CD14-positive monocyte (primary cell): ENCODE measurements at regions not wholly inside any gene's neighbourhood (a gene's known extent, or its start where the extent isn't known, plus 50 kb on each side); places are given as distances from the start of the nearest gene placed in this dataset.

Experiments used
- DNase-seq, 3 donors: peaks; one replicate each; pipeline ENCODE4 v3.0.0-alpha.2; 2011 to 2022
- H2AFZ ChIP-seq: 2 replicates; pipeline ENCODE4 v1.6.0; 2012; ENCODE audit warnings: mild to moderate bottlenecking, low read depth, low read length, inconsistent platforms; ENCODE audit not compliant: insufficient read depth, poor library complexity, severe bottlenecking
- H3K27ac ChIP-seq, 2 donors: 1 replicate in 1 of 2; 2 replicates in 1 of 2; pipeline ENCODE4 v1.5.1; 2012 to 2013; ENCODE audit warnings: low read length in 2 of 2, control low read depth in 1 of 2, inconsistent platforms in 1 of 2, low read depth in 1 of 2, mild to moderate bottlenecking in 1 of 2
- H3K27me3 ChIP-seq, 2 donors: one replicate each; pipeline versions ENCODE4 v1.6.0 to v1.6.1; 2011 to 2013; ENCODE audit warnings: low read length in 2 of 2; ENCODE audit not compliant: control insufficient read depth in 2 of 2, insufficient read depth in 2 of 2
- H3K36me3 ChIP-seq, 2 donors: replicated peaks in 1 of 2; 1 replicate in 1 of 2; 2 replicates in 1 of 2; pipeline versions ENCODE4 v1.5.1 to v1.6.1; 2012 to 2013; ENCODE audit warnings: low read length in 2 of 2, control low read depth in 1 of 2, inconsistent platforms in 1 of 2, mild to moderate bottlenecking in 1 of 2; ENCODE audit not compliant: insufficient read depth in 2 of 2, control insufficient read depth in 1 of 2
- H3K4me1 ChIP-seq, 2 donors: 1 replicate in 1 of 2; 2 replicates in 1 of 2; pipeline versions ENCODE4 v1.5.1 to v1.6.1; 2012 to 2013; ENCODE audit warnings: low read length in 2 of 2, control low read depth in 1 of 2, inconsistent platforms in 1 of 2, mild to moderate bottlenecking in 1 of 2, moderate library complexity in 1 of 2; ENCODE audit not compliant: insufficient read depth in 2 of 2, control insufficient read depth in 1 of 2
- H3K4me2 ChIP-seq: replicated peaks from 2 replicates; pipeline ENCODE3; 2012; ENCODE audit warnings: low read length, moderate library complexity, mild to moderate bottlenecking; ENCODE audit not compliant: poor library complexity, severe bottlenecking; ENCODE audit errors: extremely low read depth
- H3K4me3 ChIP-seq, 3 experiments: fragments of 200-600 bp in 1 of 3; sonication (generic) in 1 of 3; replicated peaks in 1 of 3; 1 replicate in 2 of 3; 2 replicates in 1 of 3; pipeline ENCODE4 v1.5.1; 2011 to 2013; ENCODE audit warnings: low read length in 3 of 3, mild to moderate bottlenecking in 3 of 3, control low read depth in 2 of 3, low read depth in 2 of 3, inconsistent platforms in 1 of 3, moderate library complexity in 1 of 3
- H3K79me2 ChIP-seq: 2 replicates; pipeline ENCODE4 v1.6.0; 2012; ENCODE audit warnings: mild to moderate bottlenecking, control low read depth, inconsistent platforms, low read length, moderate library complexity; ENCODE audit not compliant: insufficient read depth
- H3K9ac ChIP-seq: 2 replicates; pipeline ENCODE4 v1.6.0; 2017; ENCODE audit warnings: low read length, mild to moderate bottlenecking; ENCODE audit not compliant: insufficient read depth, poor library complexity, severe bottlenecking
- H3K9me3 ChIP-seq, 2 donors: replicated peaks in 1 of 2; 1 replicate in 1 of 2; 2 replicates in 1 of 2; pipeline versions ENCODE4 v1.5.1 to v1.6.1; 2012 to 2013; ENCODE audit warnings: low read length in 2 of 2, control low read depth in 1 of 2; ENCODE audit not compliant: control insufficient read depth in 1 of 2, insufficient read depth in 1 of 2
- H4K20me1 ChIP-seq: 2 replicates; pipeline ENCODE4 v1.6.0; 2012; ENCODE audit warnings: mild to moderate bottlenecking, low read length, control low read depth, moderate library complexity; ENCODE audit not compliant: insufficient read depth
- H3K27ac Mint-ChIP-seq, 7 donors: one replicate each; pipeline ENCODE4 v1.8.0; 2020; ENCODE audit warnings: mild to moderate bottlenecking in 7 of 7, mixed read lengths in 7 of 7, moderate library complexity in 6 of 7, inconsistent platforms in 2 of 7
- H3K27me3 Mint-ChIP-seq, 3 donors: one replicate each; pipeline ENCODE4 v1.8.0; 2021 to 2022; ENCODE audit warnings: low read depth in 3 of 3, mild to moderate bottlenecking in 3 of 3, mixed read lengths in 3 of 3, moderate library complexity in 3 of 3, inconsistent platforms in 1 of 3
- H3K36me3 Mint-ChIP-seq, 2 donors: one replicate each; pipeline ENCODE4 v1.8.0; 2020; ENCODE audit warnings: mixed read lengths in 2 of 2, inconsistent platforms in 1 of 2, mild to moderate bottlenecking in 1 of 2
- H3K4me1 Mint-ChIP-seq: one replicate; pipeline ENCODE4 v1.8.0; 2020; ENCODE audit warnings: mild to moderate bottlenecking, mixed read lengths
- H3K4me3 Mint-ChIP-seq, 2 donors: one replicate each; pipeline ENCODE4 v1.8.0; 2020; ENCODE audit warnings: mild to moderate bottlenecking in 2 of 2, mixed read lengths in 2 of 2, moderate library complexity in 1 of 2
- H3K9me3 Mint-ChIP-seq, 7 donors: one replicate each; pipeline ENCODE4 v1.8.0; 2020 to 2022; ENCODE audit warnings: mixed read lengths in 7 of 7, mild to moderate bottlenecking in 6 of 7, moderate library complexity in 6 of 7, inconsistent platforms in 2 of 7
- WGBS: methylation state at CpG from one replicate; pipeline ENCODE4 v1.1.5; 2013; ENCODE audit warnings: missing lambda C conversion rate; ENCODE audit not compliant: insufficient coverage; 5-methylcytosine and 5-hydroxymethylcytosine counted together
- intact Hi-C, 2 donors: fragments of 100-400 bp; cut with micrococcal nuclease; formaldehyde crosslinking; loops; one replicate each; pipeline versions ENCODE4 v1.15.0 to v1.15.1; 2023
- TF ChIP-seq, protein P1 (sequence below): fragments of 200-600 bp; IDR thresholded peaks from one replicate; pipeline ENCODE4 v1.8.0; 2022; ENCODE audit warnings: antibody characterized with exemption, mild to moderate bottlenecking

DNA sequence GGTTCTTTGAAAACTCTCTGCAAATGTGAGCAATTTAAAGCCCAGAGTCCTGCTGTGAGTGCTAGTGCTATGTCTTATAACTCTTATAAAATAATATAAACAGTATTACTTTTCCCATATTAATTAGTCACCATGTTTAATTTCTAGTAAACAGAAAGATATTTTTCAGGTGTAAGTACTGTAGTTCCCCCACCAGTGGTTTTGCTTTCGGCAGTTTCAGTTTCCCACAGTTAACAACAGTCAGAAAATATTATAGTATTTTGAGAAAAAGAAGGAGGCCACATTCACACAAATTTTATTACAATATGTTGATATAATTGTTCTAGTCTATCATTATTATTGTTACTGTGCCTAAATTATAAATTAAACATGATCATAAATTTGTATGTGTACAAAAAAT, 800.5 kb downstream of the LRFN5 start:
- Mint-ChIP-seq H3K9me3 (peaks cover 0 to 6% (median 3%) of the 10 kb centered on the region in 7 donors), H3K4me1 (no peaks in the 10 kb centered on the region), H3K27ac (no peak overlapping the region), H3K4me3 (no peak overlapping the region), H3K27me3 (no peaks in the 10 kb centered on the region), H3K36me3 (no peaks in the 10 kb centered on the region)
- WGBS, result no CpG with 5 or more reads among the region's 1 CpG
- Histone ChIP-seq H3K4me1 (no peaks in the 10 kb centered on the region), H3K27ac (no peak overlapping the region), H3K9me3 (no peaks in the 10 kb centered on the region), H3K4me3 (no peak overlapping the region), H3K4me2 (no peak overlapping the region), H3K9ac (no peak overlapping the region), H4K20me1 (no peaks in the 10 kb centered on the region), H3K27me3 (no peaks in the 10 kb centered on the region), H2AFZ (no peak overlapping the region), H3K79me2 (no peaks in the 10 kb centered on the region), H3K36me3 (no peaks in the 10 kb centered on the region)
- intact Hi-C loops, result no loop called here
- TF ChIP-seq, protein P1, sequence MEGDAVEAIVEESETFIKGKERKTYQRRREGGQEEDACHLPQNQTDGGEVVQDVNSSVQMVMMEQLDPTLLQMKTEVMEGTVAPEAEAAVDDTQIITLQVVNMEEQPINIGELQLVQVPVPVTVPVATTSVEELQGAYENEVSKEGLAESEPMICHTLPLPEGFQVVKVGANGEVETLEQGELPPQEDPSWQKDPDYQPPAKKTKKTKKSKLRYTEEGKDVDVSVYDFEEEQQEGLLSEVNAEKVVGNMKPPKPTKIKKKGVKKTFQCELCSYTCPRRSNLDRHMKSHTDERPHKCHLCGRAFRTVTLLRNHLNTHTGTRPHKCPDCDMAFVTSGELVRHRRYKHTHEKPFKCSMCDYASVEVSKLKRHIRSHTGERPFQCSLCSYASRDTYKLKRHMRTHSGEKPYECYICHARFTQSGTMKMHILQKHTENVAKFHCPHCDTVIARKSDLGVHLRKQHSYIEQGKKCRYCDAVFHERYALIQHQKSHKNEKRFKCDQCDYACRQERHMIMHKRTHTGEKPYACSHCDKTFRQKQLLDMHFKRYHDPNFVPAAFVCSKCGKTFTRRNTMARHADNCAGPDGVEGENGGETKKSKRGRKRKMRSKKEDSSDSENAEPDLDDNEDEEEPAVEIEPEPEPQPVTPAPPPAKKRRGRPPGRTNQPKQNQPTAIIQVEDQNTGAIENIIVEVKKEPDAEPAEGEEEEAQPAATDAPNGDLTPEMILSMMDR, result no peak
- DNase-seq, result no peak

DNA sequence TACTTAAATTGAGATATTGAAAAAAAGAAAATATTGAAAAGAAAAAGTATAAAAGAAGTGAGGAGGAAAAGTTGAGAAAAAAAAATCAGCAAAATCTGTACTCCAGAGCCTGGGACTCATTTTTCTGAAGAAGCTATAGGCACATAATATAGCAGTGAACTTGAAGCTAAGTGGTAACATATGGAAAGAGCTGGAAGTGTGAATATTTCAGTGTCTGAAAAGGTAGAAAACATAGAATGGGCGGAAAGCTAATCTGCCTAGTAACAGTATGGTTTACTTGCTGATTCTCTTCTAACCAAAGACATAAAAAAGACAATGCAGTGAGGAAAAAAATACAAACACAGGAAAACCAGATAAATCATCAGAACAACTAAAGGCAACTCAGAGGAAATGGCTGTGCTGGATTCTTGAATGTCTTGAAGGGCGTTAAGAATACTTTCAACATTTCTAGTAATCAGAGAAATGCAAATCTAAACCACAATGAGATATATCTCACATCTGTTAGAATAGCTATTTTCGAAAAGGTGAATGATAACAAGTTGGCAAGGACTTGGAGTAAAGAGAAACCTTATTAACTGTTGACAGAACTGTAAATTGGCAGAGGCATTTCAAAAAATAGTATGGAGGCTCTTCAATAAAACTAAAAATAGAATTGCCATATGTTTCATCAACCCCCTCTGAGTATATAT, 784.6 kb downstream of the LRFN5 start:
- Mint-ChIP-seq H3K4me1 (no peaks in the 10 kb centered on the region), H3K9me3 (peaks cover 0 to 5% (median 2%) of the 10 kb centered on the region in 7 donors), H3K36me3 (no peaks in the 10 kb centered on the region), H3K4me3 (no peak overlapping the region), H3K27ac (no peak overlapping the region), H3K27me3 (no peaks in the 10 kb centered on the region)
- Histone ChIP-seq H3K4me1 (no peaks in the 10 kb centered on the region), H3K27me3 (no peaks in the 10 kb centered on the region), H3K4me2 (no peak overlapping the region), H3K9ac (no peak overlapping the region), H3K36me3 (no peaks in the 10 kb centered on the region), H3K27ac (no peak overlapping the region), H4K20me1 (no peaks in the 10 kb centered on the region), H3K79me2 (no peaks in the 10 kb centered on the region), H2AFZ (no peak overlapping the region), H3K9me3 (no peaks in the 10 kb centered on the region), H3K4me3 (no peak overlapping the region)
- intact Hi-C loops, result no loop called here
- TF ChIP-seq, protein P1, result no peak
- DNase-seq, result no peak
- WGBS, result no CpG with 5 or more reads among the region's 3 CpGs
